Nephron progenitor cell (in vitro differentiated cells): ENCODE measurements at regions not wholly inside any gene's neighbourhood (a gene's known extent, or its start where the extent isn't known, plus 50 kb on each side); places are given as distances from the start of the nearest gene placed in this dataset.

Experiments
- DNase-seq: peaks from one replicate; pipeline ENCODE4 v3.0.0; 2021
- H3K27ac Mint-ChIP-seq: 2 replicates; pipeline ENCODE4 v1.8.0; 2021; ENCODE audit warnings: mild to moderate bottlenecking, moderate library complexity, mixed read lengths
- H3K27me3 Mint-ChIP-seq: 2 replicates; pipeline ENCODE4 v1.8.0; 2021; ENCODE audit warnings: mild to moderate bottlenecking, low read depth, mixed read lengths; ENCODE audit not compliant: poor library complexity
- H3K36me3 Mint-ChIP-seq: 2 replicates; pipeline ENCODE4 v1.8.0; 2021; ENCODE audit warnings: low read depth, mixed read lengths
- H3K4me1 Mint-ChIP-seq: 2 replicates; pipeline ENCODE4 v1.8.0; 2021; ENCODE audit warnings: mixed read lengths
- H3K4me3 Mint-ChIP-seq: 2 replicates; pipeline ENCODE4 v1.8.0; 2021; ENCODE audit warnings: mild to moderate bottlenecking, moderate library complexity, mixed read lengths
- H3K9me3 Mint-ChIP-seq: 2 replicates; pipeline ENCODE4 v1.8.0; 2021; ENCODE audit warnings: mild to moderate bottlenecking, moderate library complexity, mixed read lengths
- TF ChIP-seq, protein P1 (sequence below): fragments of 200-600 bp; sonication (generic); IDR thresholded peaks from 2 replicates; pipeline ENCODE4 v1.5.0; 2021; ENCODE audit warnings: antibody characterized with exemption

DNA sequence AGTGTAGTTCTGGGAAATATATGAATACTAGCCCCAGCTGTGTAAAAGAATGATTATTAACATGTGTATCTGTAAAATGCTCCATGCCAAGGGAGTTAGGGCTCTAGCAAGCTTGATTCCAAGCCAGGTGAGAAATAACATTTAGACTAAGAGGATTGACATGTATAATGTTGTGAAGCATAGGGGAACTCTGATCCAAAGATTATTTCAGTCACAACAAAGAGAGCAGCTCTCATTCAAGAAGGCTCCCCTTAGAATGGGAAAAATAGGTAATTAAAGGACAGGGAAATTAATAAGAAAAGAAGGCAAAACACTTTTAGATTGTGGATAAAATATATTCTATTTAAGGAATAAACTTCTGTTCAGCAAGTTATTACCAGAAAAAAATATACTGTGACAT, 347.3 kb upstream of the CDH7 start:
- Mint-ChIP-seq H3K27ac (no peak overlapping the region), H3K9me3 (no peaks in the 10 kb centered on the region), H3K4me3 (no peak overlapping the region), H3K4me1 (no peaks in the 10 kb centered on the region), H3K36me3 (no peaks in the 10 kb centered on the region), H3K27me3 (no peaks in the 10 kb centered on the region)
- DNase-seq, result no peak
- TF ChIP-seq, protein P1, sequence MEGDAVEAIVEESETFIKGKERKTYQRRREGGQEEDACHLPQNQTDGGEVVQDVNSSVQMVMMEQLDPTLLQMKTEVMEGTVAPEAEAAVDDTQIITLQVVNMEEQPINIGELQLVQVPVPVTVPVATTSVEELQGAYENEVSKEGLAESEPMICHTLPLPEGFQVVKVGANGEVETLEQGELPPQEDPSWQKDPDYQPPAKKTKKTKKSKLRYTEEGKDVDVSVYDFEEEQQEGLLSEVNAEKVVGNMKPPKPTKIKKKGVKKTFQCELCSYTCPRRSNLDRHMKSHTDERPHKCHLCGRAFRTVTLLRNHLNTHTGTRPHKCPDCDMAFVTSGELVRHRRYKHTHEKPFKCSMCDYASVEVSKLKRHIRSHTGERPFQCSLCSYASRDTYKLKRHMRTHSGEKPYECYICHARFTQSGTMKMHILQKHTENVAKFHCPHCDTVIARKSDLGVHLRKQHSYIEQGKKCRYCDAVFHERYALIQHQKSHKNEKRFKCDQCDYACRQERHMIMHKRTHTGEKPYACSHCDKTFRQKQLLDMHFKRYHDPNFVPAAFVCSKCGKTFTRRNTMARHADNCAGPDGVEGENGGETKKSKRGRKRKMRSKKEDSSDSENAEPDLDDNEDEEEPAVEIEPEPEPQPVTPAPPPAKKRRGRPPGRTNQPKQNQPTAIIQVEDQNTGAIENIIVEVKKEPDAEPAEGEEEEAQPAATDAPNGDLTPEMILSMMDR, result no peak

DNA sequence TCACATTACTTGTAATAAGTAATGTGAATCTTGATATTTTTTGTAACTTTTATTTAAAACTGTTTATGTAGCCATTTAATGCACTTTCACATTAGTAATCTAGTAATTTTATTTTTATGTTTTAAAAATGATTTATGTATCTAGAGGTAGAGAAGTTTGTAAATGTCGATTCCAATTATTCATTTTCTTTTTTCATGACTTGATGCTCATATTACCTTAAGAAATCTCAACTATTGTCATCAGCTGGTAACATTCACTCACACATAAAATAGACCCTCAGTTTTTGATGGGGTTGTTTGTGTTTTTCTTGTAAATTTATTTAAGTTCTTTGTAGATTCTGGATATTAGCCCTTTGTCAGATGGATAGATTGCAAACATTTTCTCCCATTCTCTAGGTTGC, 351.7 kb upstream of the CDH7 start:
- no peaks in the 10 kb centered on the region for H3K4me1 Mint-ChIP-seq
- H3K9me3 Mint-ChIP-seq, result no peaks in the 10 kb centered on the region
- TF ChIP-seq, protein P1, result no peak
- DNase-seq, result no peak
- no peaks in the 10 kb centered on the region for H3K27me3 Mint-ChIP-seq
- H3K4me3 Mint-ChIP-seq, result no peak overlapping the region
- no peak overlapping the region for H3K27ac Mint-ChIP-seq
- H3K36me3 Mint-ChIP-seq, result no peaks in the 10 kb centered on the region

DNA sequence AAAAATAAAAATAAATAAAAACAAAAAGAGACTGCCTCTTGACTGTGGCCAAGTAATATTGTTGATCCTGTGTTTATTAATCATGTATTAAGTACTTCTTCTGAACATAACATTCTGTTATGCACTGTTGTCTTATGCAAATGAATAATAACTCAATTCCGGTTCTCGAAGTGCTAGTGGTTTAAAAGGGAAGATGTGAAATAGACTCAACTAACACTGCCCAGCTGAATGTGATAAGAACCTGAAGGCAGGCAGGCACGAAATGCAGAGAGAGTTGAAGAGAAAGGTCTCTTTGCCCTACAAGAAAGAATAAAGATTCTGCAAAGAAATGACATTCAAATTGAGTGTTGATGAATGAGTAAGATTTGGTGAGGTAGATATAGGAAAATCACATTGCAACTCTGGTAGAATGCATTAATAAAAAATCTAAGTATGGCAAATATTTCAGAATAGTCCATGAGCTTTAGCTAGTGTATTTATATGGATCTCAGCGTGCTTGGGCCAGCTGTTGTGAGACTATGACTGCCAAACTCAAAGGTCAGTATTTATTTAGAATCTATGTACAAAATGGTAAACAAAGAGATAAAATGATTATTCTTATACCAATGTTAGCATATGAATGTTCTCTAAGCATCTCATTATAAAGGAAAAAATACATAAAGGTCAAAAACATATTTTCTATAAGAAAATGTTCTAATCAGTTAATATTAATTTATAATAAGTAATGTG, 352.3 kb upstream of the CDH7 start:
- H3K4me3 Mint-ChIP-seq, result no peak overlapping the region
- DNase-seq, result no peak
- no peaks in the 10 kb centered on the region for H3K36me3 Mint-ChIP-seq
- H3K27me3 Mint-ChIP-seq, result no peaks in the 10 kb centered on the region
- H3K4me1 Mint-ChIP-seq, result no peaks in the 10 kb centered on the region
- no peak overlapping the region for H3K27ac Mint-ChIP-seq
- TF ChIP-seq, protein P1, result no peak
- H3K9me3 Mint-ChIP-seq, result no peaks in the 10 kb centered on the region

DNA sequence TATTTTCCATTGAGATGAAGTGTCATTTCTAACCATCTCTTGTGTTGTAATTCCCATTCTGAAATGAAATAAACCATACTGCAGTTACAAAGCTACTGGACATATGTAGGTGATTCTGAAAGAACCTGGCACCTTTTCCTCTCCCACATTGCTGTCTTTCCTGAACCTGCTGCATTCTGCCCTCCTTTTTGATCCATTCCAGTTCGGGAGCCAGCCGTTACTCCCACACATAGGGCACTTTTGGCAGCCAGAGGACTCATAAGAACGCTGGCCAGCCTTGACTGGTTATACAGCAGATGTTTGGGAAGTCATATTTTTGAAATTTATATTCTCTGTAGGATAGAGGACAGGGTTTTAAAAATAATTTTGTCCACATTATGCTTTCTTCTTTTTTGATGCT, 369.8 kb upstream of the CDH7 start:
- Mint-ChIP-seq H3K27me3 (peaks cover 4% of the 10 kb centered on the region), H3K4me1 (no peaks in the 10 kb centered on the region), H3K9me3 (peaks cover 25% of the 10 kb centered on the region), H3K36me3 (peaks cover 4% of the 10 kb centered on the region), H3K27ac (no peak overlapping the region), H3K4me3 (no peak overlapping the region)
- TF ChIP-seq, protein P1, result no peak
- no peak for DNase-seq

DNA sequence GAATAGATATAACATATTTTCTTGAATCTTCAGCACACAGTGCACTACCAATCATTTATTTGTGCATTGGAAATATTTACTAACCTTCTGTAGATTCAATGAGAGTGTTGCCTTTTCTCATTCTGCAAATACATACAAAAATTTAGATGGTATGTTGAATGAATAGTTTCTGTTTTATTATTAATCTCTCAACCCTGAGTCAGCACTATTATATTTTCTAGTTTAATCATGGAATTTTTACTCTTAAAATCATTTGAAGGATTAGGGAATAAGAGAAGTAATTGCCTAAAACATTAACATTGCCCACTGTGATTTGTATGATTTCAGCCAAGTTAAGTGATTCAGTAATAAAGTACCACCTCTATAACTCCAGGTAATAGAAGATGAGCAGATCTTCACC, 370.2 kb upstream of the CDH7 start:
- Mint-ChIP-seq H3K9me3 (peaks cover 21% of the 10 kb centered on the region), H3K4me1 (no peaks in the 10 kb centered on the region), H3K36me3 (peaks cover 4% of the 10 kb centered on the region), H3K27ac (no peak overlapping the region), H3K27me3 (peaks cover 4% of the 10 kb centered on the region), H3K4me3 (no peak overlapping the region)
- TF ChIP-seq, protein P1, result no peak
- no peak for DNase-seq

DNA sequence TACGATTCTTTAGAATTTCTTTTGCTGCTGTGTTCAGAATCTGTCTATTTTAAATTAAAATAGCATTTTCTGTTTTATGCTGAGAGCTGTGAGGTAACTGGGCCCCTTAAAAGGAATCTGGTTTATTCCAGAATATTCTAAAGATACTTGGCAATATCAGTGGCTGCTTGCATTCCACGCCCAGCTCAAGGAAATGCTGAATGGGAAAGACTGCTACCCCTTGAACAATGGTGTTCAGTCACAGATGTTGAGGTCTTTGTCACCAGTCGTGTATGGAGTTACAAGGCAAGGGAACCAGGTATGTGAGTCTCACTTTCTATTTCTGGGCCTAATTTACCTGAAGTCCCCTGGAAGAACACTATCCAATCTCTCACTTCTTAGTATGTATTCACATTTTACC, 377.9 kb upstream of the CDH7 start:
- Mint-ChIP-seq H3K4me1 (no peaks in the 10 kb centered on the region), H3K4me3 (no peak overlapping the region), H3K36me3 (no peaks in the 10 kb centered on the region), H3K27ac (no peak overlapping the region), H3K9me3 (no peaks in the 10 kb centered on the region), H3K27me3 (peaks cover 8% of the 10 kb centered on the region)
- TF ChIP-seq, protein P1, result no peak
- DNase-seq, result no peak
